HFFc6 (cell line): ENCODE measurements at regions not wholly inside any gene's neighbourhood (a gene's known extent, or its start where the extent isn't known, plus 50 kb on each side); places are given as distances from the start of the nearest gene placed in this dataset.

Source experiments
- DNase-seq: peaks from one replicate; pipeline ENCODE4 v3.0.0-alpha.2; 2018
- H3K27ac Mint-ChIP-seq: 2 replicates; pipeline ENCODE4 v1.8.0; 2020; ENCODE audit warnings: mild to moderate bottlenecking, mixed read lengths
- H3K27me3 Mint-ChIP-seq: 2 replicates; pipeline ENCODE4 v1.8.0; 2021; ENCODE audit warnings: mild to moderate bottlenecking, moderate library complexity, mixed read lengths; ENCODE audit not compliant: insufficient read depth
- H3K36me3 Mint-ChIP-seq: 2 replicates; pipeline ENCODE4 v1.8.0; 2021; ENCODE audit warnings: low read depth, mixed read lengths
- H3K4me1 Mint-ChIP-seq: 2 replicates; pipeline ENCODE4 v1.8.0; 2020; ENCODE audit warnings: low read depth, mixed read lengths
- H3K4me3 Mint-ChIP-seq: 2 replicates; pipeline ENCODE4 v1.8.0; 2020; ENCODE audit warnings: mild to moderate bottlenecking, moderate library complexity, mixed read lengths
- H3K9me3 Mint-ChIP-seq: 2 replicates; pipeline ENCODE4 v1.8.0; 2020; ENCODE audit warnings: mild to moderate bottlenecking, mixed read lengths
- TF ChIP-seq, protein P1 (sequence below): fragments of 200-600 bp; sonication (generic); IDR thresholded peaks from 2 replicates; pipeline ENCODE4 v1.5.0; 2021; ENCODE audit warnings: antibody characterized with exemption, mild to moderate bottlenecking

DNA sequence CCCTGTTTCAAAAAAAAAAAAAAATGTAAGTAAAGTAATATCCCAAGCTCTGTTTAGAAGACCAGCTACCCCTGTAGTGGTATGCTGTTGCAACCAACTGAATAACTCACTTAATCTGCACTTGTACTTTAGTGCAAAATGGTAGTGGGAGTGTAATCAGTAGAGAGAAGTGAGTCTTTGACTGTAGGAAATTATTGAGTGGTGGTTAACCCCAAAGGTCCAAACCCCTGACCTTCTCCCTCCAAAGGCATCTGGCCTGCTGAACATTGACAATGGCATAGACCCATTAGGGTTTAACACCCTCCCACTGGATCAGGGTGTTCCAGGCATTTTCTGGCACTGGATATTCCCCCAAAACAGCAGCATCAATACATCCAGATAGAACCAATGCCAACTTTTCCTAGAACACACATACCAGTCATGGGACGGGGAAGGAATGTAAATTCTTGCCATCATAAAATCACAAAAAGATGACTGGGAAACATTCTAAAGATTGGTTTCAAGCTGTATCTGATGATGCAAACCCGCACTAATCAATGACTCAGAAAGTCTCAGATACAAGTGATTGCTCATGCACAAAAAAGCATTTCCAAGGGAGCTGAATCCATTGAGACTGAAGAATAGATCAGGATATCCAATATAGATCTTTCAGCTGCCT lies 110.3 kb downstream of the MRPL39 start:
- TF ChIP-seq, protein P1, sequence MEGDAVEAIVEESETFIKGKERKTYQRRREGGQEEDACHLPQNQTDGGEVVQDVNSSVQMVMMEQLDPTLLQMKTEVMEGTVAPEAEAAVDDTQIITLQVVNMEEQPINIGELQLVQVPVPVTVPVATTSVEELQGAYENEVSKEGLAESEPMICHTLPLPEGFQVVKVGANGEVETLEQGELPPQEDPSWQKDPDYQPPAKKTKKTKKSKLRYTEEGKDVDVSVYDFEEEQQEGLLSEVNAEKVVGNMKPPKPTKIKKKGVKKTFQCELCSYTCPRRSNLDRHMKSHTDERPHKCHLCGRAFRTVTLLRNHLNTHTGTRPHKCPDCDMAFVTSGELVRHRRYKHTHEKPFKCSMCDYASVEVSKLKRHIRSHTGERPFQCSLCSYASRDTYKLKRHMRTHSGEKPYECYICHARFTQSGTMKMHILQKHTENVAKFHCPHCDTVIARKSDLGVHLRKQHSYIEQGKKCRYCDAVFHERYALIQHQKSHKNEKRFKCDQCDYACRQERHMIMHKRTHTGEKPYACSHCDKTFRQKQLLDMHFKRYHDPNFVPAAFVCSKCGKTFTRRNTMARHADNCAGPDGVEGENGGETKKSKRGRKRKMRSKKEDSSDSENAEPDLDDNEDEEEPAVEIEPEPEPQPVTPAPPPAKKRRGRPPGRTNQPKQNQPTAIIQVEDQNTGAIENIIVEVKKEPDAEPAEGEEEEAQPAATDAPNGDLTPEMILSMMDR = no peak
- Mint-ChIP-seq H3K27me3 (peaks cover 5% of the 10 kb centered on the region; the same call in 1 of the 2 replicates), H3K36me3 (no peaks in the 10 kb centered on the region), H3K27ac (no peak overlapping the region), H3K4me3 (no peak overlapping the region), H3K9me3 (no peaks in the 10 kb centered on the region), H3K4me1 (peaks cover 12% of the 10 kb centered on the region)
- peak; percentile 13 for DNase-seq

DNA sequence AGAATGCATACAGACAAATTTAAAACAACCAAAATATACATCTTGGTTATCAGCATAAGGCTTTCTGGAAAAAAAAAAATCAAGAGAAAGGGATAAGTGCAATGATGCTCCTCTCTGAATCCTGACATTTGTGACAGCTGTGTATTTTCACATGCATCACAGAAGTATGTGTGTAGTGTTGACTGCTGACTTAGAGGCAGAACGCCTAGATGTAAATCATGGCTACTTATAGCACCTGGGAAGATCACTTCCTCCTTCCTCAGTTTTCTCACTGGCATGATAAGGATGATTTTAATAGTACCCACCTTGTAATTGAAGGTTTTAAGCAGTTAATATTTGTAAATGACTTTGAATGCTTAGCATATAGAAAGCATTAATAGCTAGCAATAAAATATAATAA lies 112.5 kb downstream of the MRPL39 start:
- Mint-ChIP-seq H3K27ac (no peak overlapping the region), H3K27me3 (peaks cover 3% of the 10 kb centered on the region; the same call in 1 of the 2 replicates), H3K4me1 (peaks cover 22% of the 10 kb centered on the region), H3K4me3 (no peak overlapping the region), H3K36me3 (no peaks in the 10 kb centered on the region), H3K9me3 (no peaks in the 10 kb centered on the region)
- TF ChIP-seq, protein P1 = no peak
- DNase-seq = no peak

DNA sequence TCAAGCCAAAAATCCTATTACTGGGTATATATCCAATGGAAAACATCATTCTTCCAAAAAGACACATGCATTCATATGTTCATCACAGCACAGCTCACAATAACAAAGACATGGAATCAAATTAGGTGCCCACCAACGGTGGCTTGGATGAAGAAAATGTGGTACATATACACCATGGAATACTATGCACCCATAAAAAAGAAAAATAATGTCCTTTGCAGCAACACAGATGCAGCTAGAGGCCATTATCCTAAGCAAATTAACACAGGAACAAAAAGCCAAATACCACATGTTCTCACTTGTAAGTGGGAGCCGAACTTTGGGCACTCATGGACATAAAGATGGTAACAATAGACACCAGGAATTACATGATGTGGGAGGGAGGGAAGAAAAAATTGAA lies 113.6 kb downstream of the MRPL39 start:
- TF ChIP-seq, protein P1 = no peak
- H3K9me3 Mint-ChIP-seq = no peaks in the 10 kb centered on the region
- no peaks in the 10 kb centered on the region for H3K36me3 Mint-ChIP-seq
- H3K4me3 Mint-ChIP-seq = no peak overlapping the region
- no peak for DNase-seq
- no peaks in the 10 kb centered on the region; the same call in 1 of the 2 replicates for H3K27me3 Mint-ChIP-seq
- H3K27ac Mint-ChIP-seq = no peak overlapping the region
- H3K4me1 Mint-ChIP-seq = peaks cover 22% of the 10 kb centered on the region

- H3K9me3 Mint-ChIP-seq = no peaks in the 10 kb centered on the region
- DNase-seq = no peak
- no peak overlapping the region for H3K27ac Mint-ChIP-seq
- H3K27me3 Mint-ChIP-seq = no peaks in the 10 kb centered on the region; the same call in 1 of the 2 replicates
- H3K4me3 Mint-ChIP-seq = no peak overlapping the region
- peaks cover 10% of the 10 kb centered on the region for H3K4me1 Mint-ChIP-seq
- TF ChIP-seq, protein P1 = no peak
- H3K36me3 Mint-ChIP-seq = no peaks in the 10 kb centered on the region
These were observed 116.0 kb downstream of the MRPL39 start for GRCh38 chr21:25491267-25491666.

DNA sequence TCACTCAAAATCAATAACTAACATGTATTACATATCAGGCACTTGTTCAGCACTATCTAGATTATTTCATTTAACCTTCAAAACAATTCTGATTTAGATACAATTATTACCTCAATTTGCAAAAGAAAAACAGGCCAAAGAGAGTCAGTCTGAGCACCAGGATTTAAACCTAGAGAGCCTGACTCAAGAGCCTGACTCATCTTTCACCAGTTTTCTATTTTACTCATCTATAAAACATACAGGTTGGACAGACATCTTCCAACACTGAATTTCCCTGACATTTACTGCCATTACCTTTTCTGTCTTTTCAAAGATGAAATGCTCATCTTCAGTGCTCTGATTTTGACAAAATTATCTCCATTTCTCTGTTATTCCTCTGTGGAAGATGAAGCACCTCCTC lies 116.5 kb downstream of the MRPL39 start:
- Mint-ChIP-seq H3K4me1 (peaks cover 10% of the 10 kb centered on the region), H3K4me3 (no peak overlapping the region), H3K9me3 (no peaks in the 10 kb centered on the region), H3K36me3 (no peaks in the 10 kb centered on the region), H3K27me3 (no peaks in the 10 kb centered on the region; the same call in 1 of the 2 replicates), H3K27ac (no peak overlapping the region)
- no peak for DNase-seq
- TF ChIP-seq, protein P1 = no peak
